Activated naive CD4-positive, alpha-beta T cell (primary cell): ENCODE measurements at regions not wholly inside any gene's neighbourhood (a gene's known extent, or its start where the extent isn't known, plus 50 kb on each side); places are given as distances from the start of the nearest gene placed in this dataset.
A peak's percentile ranks its signal among the peaks of the same experiment; 100 is the strongest.

ENCODE experiments used
- DNase-seq, 4 experiments: peaks; one replicate each; lab custom pipeline; 2025; lab: John Stamatoyannopoulos, UW

DNA sequence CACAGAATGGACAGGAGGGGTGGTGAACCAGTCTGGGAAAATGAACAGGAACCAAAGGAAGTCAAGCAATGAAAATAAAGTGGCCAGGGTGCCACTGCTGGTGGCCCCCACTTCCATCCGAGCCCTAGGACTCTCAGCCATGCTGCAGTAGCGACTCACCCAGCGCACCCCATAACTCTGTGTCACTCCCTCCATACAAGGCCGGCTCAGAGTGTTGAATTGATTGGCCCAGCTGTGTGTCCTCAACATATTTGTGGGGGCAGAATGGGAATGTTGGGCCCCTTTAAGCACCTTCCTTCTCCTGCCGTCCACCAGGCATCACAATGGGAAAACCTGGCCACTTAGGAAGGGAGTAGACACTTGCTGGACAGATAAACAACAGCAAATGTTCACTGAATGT lies 169.0 kb upstream of the SDK2 start:
- DNase-seq = no peak

DNA sequence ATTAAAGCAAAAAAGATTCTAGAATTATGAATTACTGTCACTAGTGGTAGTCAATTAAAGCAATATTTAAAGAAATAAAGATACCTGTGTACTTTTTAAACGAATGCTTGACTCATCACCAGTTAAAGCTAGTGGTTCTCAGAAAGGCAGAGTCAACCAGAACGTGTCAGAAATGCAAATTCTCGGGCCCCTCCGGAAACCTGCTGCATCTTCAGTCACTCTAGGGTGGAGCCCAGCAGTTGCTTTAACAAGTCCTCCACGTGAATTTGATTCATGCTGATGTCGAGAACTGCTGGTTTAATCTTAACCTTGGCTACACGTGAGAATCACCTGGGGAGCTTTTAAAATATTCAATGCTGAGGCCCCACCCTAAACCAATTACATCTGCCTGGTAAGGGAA lies 169.8 kb upstream of the SDK2 start:
- DNase-seq = no peak

DNA sequence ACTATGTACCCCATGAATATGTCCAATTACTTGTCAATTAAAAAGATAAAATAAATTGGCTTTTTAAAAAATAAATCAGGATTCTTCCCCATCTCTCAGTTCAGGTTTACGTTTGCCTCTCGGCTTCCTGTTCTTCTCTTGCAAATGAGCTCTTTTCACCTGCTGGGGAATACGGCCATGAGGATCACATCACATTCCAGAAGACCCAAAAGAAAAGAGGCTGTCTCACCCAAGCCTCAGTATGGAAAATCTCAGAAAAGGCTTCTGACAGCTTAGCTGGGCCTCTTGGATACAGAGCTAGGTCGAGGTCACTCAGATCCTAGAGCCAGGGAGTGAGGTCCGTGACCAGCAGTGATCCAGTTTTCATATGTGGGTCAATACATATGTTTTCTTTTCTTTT lies 171.2 kb upstream of the SDK2 start:
- no peak for DNase-seq

DNA sequence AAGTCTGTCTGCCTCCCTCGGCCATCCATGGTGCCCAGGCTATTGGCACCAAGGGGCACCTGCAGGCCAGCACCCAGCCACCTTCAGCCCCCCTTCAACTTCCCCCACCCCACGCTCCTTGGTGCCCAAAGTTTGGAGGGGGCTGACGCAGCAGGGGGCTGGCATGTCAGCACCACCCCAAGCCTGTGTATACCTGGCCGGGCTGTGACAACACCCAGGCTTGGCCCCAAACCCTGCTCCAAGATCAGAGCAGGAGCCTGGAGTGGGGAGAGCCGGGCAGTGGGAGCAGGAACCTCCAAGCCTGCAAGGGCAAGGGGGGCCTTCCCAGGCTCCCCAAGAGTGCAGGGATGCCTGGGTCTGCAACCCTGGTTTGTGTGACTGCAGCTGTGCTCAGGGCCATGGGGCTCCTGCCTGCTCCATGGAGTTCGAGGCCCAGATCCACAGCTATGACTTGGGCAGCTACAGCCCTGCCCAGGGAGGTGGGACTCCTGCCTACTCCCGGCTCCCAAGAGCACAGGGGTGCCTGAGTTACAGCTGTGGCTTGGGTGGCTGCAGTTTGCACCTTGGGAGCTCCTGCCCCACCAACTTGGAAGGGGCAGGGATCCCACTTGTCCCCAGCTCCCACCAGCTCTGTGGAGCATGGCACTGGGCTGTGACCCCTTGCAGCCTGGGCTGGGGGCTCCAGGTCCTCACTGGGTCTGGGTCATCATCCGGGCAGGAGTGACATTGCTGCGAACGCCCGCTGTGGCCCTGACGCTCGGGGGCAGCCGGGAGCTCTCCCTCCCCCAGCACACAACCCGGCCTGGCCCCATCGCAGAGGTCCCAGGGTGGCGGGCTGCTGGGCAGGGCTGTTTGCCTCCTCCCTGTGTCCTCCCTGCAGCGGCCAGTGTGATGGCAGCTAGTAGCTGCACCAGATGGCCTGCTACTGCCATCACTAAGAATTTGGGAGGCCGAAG lies 175.5 kb upstream of the SDK2 start:
- no peak for DNase-seq

DNA sequence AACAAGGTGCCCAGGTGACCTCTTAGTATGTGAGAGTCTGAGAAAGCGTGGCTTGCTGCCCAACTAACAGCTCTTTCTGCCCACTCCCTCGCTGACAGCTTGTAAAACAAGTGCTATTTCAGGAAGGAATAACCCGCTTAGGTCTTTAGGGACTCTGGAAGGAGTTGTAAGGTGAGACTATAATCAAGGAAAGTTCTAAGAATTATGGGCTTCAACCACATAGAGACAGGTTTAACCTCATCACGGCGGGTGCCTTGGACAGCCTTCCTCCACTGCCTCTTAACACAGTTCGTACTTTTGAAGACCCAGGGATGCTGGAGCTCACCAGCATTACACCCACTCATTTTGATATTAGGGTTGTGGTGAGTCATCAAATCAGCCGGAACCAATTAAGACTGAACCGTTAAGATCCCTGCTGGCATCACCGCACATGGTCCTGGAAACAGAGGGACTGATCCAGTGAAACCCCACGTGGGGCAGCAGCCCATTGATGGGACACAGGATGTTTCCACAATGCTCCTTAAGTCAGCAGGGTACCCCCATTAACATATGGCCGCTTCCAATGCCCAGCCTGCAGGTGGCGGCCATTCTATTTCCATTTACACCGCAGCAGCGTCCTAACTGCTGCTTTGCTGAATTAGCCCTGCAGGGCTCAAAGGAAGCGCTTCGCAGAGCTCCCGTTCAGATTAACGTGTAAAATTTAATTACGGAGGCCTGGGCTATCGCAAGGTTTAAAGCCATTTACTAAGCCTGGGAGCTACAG lies 176.6 kb upstream of the SDK2 start:
- DNase-seq = no peak

DNA sequence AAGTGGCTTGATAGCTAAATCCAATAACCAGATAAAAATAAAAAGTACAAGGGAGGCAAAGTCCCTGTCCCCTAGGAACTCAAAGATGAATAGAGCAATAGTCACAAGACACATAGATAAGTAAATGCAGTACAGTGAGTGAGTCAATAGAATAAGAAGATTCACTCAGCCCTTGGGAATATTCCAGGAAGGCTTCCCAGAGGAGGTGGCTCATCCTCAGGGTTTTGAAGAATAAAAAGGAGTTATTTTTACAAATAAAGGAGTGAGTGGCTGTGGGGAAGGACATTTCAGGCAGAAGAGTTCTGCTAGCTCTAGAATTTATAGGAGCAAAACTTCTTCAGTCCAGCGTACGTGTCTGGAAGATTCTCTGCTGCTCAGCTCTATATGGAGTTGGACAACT lies 177.4 kb upstream of the SDK2 start:
- DNase-seq = no peak

DNA sequence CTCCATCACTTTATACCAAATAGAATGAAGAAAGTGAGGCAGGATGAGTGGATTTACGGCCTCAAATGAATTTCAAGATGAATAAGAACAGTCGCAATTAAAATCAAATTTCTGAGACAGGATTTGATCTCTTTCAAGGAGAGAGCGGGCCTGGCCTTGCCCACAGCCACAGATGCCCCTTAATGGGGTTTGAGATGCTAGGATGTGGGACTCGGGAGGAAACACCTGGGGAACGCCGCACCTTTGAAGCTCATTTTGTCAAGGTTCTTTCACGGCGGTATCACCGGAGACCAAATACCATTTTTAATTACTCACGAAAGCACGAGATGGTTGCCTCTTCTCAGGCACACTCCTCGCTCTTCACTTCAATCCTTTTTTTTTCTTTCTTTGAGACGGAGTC lies 178.1 kb upstream of the SDK2 start:
- DNase-seq = no peak

DNA sequence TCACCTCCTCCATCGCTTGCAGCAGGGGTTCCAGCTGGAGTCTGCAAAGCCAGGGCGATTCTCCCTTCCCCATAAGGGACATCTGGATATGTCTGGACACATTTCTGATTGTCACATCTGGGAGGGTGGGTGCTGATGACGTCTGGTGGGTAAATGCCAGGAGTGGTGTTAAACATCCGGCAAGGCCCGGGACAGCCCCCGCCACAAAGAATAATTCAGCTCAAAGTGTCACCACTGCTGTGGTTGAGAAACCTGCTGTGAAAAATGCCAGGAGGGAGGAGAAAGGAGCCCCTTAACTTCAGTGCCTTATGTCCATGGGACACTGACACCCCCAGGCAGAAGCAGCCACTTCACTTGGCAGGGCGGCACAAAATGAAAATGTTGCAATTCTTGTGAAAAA lies 179.4 kb upstream of the SDK2 start:
- DNase-seq = no peak

DNA sequence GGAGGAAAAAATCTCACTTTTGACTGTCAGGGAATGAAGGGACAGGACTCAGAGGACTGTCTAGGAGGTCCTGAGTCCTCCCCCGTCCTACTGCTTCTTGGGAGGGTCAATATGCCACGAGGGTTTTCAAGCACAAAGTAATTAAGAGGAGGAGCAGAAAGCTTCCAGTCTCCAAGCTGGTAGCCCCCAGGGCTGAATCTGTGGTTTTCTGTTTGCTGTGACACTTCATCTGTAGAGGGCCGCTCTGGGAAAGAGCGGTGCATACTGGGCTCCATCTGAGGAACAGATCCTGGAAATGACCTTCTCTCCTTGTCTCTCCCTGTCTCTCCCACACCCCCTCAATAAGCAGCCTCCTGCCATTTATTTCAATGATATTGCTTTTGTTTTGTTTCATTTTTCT lies 180.1 kb upstream of the SDK2 start:
- no peak for DNase-seq

DNA sequence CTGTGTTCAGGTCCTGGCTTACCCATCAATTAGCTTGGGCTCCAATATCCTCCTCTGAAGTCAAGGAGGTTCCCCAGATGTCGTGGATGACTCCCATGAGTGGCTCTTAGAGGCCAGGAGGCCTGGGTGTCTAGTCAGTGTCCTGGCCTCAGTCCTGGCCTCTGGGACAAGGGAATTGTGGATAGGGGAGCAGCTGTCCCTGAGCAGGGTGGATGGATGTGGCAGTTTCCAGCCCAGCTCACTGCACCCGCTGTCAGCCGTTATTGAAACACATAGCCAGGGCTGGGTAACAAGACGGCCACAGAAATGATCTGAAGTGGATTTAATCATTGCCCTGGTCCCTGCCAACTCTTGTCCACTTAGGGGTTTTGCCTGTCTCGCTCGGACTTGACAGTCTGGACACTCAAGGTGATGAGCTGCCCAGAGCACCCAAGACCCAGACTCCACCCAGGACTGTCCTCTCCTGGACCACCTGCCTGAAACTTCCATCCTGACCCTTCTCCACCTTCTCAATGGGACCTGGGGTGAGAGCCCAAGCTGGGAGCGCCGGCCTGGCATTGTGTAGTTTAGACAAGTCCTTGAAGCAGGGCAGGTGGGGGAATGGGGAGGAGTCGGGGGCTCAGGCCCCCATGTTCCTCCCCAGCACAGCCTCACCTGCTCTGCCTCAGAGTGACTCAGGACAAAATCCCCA lies 182.1 kb upstream of the SDK2 start:
- no peak for DNase-seq

- DNase-seq = no peak
Measured at GRCh38 chr17:73826872-73827228, 182.6 kb upstream of the SDK2 start.

DNA sequence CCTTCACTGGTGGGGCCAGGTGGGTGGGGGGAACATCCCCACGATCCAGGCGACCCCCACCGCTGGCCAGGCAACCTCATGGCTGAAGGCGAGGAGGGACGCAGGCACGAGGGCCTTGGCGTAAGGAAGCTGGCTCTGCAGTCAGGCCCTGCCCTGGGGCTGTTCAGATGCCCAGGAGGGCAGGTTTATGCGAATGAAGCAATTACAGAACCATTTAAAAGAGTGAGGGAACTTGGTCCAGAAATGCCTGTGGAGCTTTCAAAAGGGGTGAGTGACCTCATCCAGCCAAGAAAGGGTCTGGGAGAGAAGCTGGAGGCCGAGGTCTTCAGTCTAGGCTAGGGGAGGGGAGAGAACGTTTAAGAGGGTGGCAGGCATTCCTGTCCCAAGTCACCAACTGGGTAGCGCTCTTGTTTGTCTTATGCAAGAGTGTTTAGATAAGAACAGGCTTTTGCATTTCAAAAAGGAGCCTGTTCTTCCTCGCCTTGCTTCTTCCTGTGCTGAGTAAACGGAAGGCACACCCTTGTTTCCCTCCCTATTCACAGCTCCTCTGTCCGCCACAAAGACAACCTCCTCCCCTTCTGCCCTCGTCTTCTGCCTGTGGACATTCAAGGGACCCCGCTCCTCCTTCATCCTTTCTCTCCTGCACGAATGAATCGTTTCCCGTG lies 183.5 kb upstream of the SDK2 start:
- DNase-seq = peak in 1 of 4 experiments; percentile 14

GRCh38 chr17:73829676-73830280 lies 185.5 kb upstream of the SDK2 start:
- DNase-seq = no peak

- no peak for DNase-seq
Measured at GRCh38 chr17:73831699-73832098, 187.5 kb upstream of the SDK2 start.

GRCh38 chr17:73833775-73834488 lies 189.7 kb upstream of the SDK2 start:
- no peak for DNase-seq

GRCh38 chr17:73834684-73835343 lies 190.6 kb upstream of the SDK2 start:
- no peak for DNase-seq

DNA sequence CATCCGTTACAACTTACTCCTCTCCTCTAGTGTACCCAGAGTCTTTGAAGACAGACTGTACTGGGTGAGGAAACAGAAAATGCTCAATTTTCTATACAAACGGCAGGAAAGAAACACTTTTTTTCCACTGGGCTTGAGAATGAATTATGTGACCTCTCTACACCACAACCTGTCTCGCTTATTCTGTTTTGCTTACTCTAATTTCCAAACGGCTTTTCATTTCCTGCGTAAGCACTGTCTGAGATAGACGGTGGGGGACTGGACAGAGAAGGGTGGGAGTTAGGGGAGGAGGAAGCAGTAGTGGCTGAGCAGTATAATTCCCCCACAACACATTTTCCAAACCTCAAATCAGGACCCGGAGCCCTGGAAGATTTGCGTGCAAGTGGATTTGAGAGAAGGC lies 191.4 kb upstream of the SDK2 start:
- DNase-seq = no peak

DNA sequence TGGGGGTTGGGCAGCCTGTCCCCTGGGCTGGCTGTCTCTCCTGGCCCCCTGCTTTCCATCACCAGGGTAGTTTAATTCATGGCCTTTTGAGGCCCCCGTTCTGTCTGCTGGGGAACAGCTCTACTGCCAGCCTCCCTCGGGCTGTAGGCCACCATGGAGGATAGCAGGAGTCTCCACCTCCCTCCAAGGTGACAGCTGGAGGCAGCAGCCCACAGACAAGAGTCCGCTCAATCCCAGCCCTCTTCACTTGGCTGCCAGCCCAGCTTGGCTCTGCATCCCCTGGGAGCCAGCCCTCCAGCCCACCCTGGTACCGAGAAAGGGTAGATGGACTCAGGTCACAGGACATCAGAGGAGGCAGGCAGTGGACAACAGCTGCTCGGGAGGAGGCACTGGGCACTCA lies 194.6 kb upstream of the SDK2 start:
- no peak for DNase-seq

DNA sequence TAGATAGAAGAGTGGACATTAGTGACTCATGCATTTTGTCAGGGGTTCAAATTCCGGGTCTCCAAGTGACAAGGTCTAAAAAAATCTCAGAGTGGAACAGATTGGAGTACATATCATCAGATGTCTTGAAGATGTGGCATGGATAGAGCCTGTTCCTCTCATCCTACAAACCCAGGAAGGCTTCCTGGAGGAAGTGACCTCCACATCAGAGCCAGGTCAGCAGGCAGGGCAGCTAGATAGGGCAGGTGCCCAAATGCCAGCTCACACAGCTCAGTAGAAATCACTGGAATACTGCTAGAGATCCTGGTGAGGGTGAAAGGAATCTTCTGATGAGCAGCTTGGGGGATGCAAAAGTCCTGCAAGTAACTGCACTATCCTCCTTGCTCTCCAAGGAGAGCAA lies 196.6 kb upstream of the SDK2 start:
- DNase-seq = no peak

DNA sequence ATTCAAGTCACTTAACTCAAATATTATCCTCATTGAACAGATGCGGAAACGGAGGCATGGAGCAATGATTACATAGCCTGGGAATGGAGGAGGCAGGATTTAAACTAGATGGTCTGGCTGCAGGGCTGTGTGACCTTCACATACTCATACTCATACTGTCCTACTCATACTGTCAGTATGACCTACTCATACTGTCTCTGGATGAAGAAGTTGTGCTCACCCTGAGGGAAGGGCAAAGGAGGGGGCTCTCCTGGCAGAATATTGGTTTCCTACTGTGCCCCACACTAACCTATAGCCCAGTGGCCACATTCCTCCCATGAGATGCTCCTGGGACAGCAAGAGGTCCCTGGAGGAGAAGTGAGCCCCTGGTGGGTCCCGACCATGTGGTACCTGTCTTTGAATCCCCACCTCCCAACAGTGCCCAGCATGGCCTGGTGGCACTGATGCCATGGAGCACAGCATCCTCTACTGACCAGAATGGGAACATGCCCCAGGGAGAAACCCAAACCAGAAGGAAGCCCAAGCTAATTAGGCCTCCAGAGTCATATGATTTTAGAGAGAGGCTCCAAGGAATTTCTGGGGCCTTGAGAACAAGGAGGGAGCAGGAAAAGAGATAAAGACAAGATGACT lies 197.3 kb upstream of the SDK2 start:
- peak in 1 of 4 experiments; percentile 14 for DNase-seq
